ENCODE measurements at regions not wholly inside any gene's neighbourhood (a gene's known extent, or its start where the extent isn't known, plus 50 kb on each side); places are given as distances from the start of the nearest gene placed in this dataset.

DNA sequence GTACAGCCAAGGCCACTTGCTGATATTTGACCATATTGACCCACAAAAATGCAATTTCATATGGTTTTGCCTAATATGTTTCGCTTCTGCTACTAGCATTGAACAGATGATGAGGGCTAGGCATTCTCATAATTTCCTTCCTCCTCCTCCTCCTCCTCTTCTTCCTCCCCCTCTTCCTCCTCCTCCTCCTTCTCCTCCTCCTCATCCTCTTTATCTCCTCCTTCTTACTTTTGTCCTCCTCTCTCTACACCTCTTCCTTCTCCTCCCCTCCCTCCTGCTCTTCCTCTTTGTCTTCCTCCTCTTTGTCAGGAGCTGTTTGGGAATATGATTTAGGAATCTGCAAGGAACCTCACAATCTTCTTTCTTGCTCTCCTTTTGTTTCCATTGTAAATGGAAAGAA is 133.9 kb upstream of the CELF2 start:
- DNase-seq (ENCODE audit: extremely low spot score, insufficient read length, low read depth) (no peak), FAIRE-seq (no peak)

DNA sequence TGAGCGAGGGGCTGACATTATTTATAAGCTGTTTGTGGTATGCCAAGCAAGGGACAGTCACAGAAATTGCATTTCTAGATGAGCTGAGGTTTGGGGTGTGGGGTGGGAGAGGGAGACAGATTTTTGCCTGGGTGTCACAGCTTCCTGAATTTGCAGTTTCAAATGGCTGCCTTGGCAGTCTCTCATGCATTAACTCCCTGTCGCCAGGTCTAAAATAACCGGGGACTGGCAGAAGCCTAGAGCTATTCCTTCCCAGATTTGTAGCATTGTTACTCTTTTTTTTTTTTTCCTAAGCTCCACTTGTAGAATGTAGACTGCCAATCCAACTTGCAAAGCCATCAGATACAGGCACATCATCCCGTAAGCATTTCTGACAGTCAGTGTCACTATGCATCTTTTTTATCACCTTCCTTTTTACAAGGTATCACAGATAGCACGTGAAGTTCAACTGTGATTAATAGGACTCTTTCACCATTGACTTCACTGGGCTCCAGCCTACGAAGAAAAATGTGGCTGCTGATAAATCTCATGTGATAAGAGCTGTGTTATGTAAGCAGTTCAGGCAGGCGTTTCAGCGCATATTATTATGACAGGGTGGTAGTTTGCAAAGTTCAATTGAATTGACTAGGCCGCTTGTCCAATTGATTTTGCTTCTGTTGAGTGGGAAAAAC is 130.7 kb upstream of the CELF2 start:
- no peak for FAIRE-seq
- no peak for DNase-seq (ENCODE audit: extremely low spot score, insufficient read length, low read depth)

- DNase-seq (ENCODE audit: extremely low spot score, insufficient read length, low read depth), result no peak
- no peak for FAIRE-seq
These were observed 126.3 kb upstream of the CELF2 start for GRCh38 chr10:10891124-10892082.

GRCh38 chr10:10892290-10892875 is 125.3 kb upstream of the CELF2 start:
- DNase-seq (ENCODE audit: extremely low spot score, insufficient read length, low read depth) (no peak), FAIRE-seq (no peak)

- FAIRE-seq, result no peak
- no peak for DNase-seq (ENCODE audit: extremely low spot score, insufficient read length, low read depth)
These were observed 120.3 kb upstream of the CELF2 start for GRCh38 chr10:10897400-10897799.

- DNase-seq (ENCODE audit: extremely low spot score, insufficient read length, low read depth) (no peak), FAIRE-seq (no peak)
These were observed 115.8 kb upstream of the CELF2 start for GRCh38 chr10:10901906-10902305.

DNA sequence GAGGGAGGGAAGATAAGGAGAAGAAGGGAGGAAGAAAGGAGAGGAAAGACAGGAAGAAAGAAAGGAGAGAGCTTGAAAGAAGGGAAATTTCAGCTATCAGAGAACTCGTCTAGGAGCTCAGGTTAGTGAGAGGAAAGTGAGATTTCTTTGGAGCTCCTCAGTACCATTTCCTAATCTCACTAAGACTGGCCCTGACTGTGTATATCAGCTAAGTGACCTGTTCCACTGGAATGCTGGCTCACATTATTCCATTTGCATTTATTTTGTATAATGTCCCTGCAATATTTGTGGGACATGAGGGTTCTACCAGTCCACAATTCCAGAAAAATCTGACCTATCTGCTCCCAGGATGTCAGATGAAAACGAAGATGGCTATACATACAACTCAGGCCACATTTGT is 114.7 kb upstream of the CELF2 start:
- FAIRE-seq, result no peak
- no peak for DNase-seq (ENCODE audit: extremely low spot score, insufficient read length, low read depth)

- FAIRE-seq (no peak), DNase-seq (ENCODE audit: extremely low spot score, insufficient read length, low read depth) (no peak)
These were observed 114.1 kb upstream of the CELF2 start for GRCh38 chr10:10903620-10904019.

DNA sequence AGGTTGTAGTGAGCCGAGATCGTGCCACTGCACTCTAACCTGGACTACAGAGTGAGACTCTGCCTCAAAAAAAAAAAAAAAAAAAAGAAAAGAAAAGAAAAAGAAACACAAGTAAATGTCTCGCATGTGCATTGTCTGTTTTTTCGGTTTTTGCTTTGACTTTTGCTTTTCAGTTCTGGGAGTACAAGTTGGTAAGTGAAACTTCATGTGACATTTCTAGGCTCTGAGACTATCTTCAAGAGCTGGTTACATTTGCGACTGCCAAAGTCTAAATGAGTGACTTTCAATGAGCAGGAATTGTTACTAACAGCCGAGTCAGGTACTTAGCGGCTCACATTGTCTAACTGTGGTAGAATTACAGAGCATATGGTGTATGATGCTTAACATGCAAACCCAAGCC is 107.0 kb upstream of the CELF2 start:
- FAIRE-seq (no peak), DNase-seq (ENCODE audit: extremely low spot score, insufficient read length, low read depth) (no peak)

- DNase-seq (ENCODE audit: extremely low spot score, insufficient read length, low read depth), result no peak
These were observed 106.6 kb upstream of the CELF2 start for GRCh38 chr10:10911035-10911434.

DNA sequence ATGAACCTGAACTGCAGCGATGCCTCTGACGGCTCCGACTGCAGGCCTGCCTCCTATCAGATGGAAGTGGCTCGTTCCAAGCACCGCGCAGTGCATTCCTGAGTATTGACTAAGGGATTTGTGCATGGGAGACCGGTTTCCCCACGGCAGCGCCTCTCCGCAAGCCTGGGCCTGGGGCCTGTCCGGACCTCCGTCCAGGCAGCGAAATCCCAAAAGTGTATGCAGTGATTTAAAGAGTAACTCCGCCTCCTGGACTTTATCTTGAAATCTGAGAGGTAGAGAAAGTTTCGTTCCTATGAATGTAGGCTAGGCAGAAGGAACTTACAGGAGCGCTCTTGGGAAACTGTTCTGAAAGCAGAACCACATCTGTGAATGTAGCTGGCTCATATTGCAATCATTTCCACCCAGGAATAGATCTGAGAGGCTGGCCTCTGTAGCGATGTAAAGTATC is 106.2 kb upstream of the CELF2 start:
- FAIRE-seq (no peak), DNase-seq (ENCODE audit: extremely low spot score, insufficient read length, low read depth) (no peak)

More at GRCh38 chr10:10911035-10911434, 106.6 kb upstream of the CELF2 start:
- no peak for FAIRE-seq

DNA sequence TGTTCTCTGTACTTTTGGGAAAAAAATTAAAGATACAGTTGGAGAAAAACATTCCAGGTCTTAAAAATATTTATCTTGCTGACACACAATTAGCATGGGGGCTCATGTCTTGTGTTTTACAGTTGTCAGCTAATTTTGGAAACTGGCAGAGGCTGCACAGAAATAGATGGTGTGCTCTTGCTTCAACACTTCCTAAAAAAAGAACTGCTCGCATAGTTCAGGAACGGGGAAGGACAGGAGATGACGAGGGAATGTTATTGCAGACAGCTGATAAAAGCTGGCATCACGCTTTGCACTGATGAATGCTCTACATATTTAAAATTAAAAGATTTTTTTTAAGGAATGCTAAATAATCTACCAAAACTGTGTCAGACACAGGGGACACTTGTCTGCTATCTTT is 103.5 kb upstream of the CELF2 start:
- DNase-seq (ENCODE audit: extremely low spot score, insufficient read length, low read depth) (no peak), FAIRE-seq (no peak)

GRCh38 chr10:10915215-10915614 is 102.5 kb upstream of the CELF2 start:
- DNase-seq (ENCODE audit: extremely low spot score, insufficient read length, low read depth) (no peak), FAIRE-seq (no peak)

- FAIRE-seq (no peak), DNase-seq (ENCODE audit: extremely low spot score, insufficient read length, low read depth) (no peak)
These were observed 100.6 kb upstream of the CELF2 start for GRCh38 chr10:10917031-10917430.

GRCh38 chr10:10919976-10920375 is 97.7 kb upstream of the CELF2 start:
- no peak for DNase-seq (ENCODE audit: extremely low spot score, insufficient read length, low read depth)
- no peak for FAIRE-seq

DNA sequence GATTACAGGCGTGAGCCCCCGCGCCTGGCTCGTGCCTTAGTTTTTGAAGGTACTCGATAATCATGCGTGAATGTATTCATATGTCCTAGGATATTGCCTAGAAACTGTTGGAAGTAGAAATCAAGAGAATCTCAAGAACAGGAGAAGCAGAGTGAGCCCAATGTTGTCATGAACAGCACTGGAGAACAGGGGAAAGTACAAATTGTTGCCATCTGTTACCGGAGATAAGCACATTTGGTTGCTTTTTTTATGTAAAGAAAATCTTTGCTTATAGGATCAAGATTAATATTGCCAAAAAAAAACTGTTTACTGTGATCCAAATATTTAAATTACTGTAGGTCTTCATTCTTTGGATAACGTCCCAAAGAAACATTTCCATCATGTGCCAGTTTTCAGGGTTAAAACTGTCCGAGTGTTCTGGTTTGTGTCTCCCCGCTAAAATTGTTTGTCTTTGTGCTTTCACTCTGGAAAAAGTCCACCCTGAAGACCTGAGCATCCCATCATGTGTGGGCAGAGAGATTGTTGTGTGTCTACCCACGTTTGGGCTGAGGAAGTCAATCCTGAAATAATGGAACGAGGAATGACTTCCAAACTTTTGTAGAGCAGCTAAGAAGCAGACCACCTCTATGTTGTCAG is 95.7 kb upstream of the CELF2 start:
- no peak for DNase-seq (ENCODE audit: extremely low spot score, insufficient read length, low read depth)

GRCh38 chr10:10923029-10923651 is 94.5 kb upstream of the CELF2 start:
- DNase-seq (ENCODE audit: extremely low spot score, insufficient read length, low read depth) (no peak), FAIRE-seq (no peak)

More for the DNA sequence above, 95.7 kb upstream of the CELF2 start:
- FAIRE-seq, result no peak

GRCh38 chr10:10925667-10926066 is 92.0 kb upstream of the CELF2 start:
- FAIRE-seq, result no peak

GRCh38 chr10:10927608-10928007 is 90.1 kb upstream of the CELF2 start:
- FAIRE-seq (no peak), DNase-seq (ENCODE audit: extremely low spot score, insufficient read length, low read depth) (no peak)

More at GRCh38 chr10:10925667-10926066, 92.0 kb upstream of the CELF2 start:
- no peak for DNase-seq (ENCODE audit: extremely low spot score, insufficient read length, low read depth)

All from GM18507 (cell line).